ENCODE measurements at regions not wholly inside any gene's neighbourhood (a gene's known extent, or its start where the extent isn't known, plus 50 kb on each side); places are given as distances from the start of the nearest gene placed in this dataset.

GRCh38 chr11:112361396-112361795, 100.7 kb upstream of the PLET1 start:
- no peak for DNase-seq

DNA sequence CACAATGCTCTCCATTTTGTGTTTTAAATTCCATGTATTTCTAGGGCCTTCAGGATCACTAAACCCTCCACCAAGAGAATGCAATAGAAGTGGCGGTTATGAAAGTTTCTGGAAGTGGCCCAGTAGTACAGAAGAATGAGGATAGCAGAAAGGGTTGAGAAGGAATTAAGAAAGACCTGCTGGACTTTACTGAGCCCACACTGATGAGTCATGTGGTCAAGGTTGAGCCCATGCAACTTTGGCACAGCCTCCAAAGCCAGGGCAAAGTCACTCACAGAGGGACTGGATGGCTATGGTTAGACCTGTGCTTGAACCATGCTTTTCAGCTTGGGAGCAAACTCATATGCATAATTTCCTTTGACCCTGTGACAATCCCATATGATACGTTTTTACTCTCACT, 102.9 kb upstream of the PLET1 start:
- no peak for DNase-seq

DNA sequence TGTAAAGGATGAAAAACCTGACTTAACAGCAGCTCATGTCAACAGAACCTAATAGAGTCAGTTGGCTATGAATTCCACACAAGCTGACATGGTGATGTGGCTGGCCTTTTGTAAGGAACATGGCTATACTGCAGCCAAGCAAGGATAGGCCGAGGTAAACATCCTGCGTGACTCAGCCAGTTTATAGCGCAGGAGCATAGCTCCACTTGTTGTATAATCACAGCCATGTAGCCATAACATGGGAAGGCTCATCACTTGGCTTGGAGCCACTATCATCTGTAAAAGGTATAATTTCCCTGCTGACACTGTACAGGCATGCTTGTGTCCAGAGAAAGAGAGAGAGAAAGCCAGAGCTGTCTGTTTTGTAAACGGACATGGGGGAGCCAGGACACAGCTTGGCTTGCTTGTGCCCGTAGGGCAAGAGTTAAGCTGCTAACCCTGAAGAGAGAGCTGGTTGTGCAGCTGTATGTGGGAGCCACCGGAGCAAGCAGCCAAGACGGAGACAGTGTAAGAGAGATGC, 104.4 kb upstream of the PLET1 start:
- no peak for DNase-seq

DNA sequence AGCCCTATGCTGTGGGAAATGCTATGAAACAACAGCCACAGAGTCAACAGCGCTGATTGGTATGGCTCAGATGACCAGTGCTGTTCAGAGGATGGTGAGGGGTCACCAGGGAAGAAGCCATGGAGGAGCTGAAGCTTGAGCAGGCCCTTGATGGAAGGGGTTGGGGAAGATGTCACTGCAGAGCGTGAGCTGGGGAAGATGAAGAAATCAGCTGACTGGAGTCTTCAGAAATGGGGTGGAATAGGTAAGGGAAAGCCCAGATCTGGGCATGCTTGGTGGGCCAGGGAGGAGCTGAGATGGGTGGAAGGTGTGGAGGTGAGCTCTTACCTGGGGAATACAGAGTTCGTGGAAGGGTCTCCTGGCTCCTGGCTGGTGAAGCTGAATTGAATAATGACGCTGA, 105.4 kb upstream of the PLET1 start:
- DNase-seq, result no peak

DNA sequence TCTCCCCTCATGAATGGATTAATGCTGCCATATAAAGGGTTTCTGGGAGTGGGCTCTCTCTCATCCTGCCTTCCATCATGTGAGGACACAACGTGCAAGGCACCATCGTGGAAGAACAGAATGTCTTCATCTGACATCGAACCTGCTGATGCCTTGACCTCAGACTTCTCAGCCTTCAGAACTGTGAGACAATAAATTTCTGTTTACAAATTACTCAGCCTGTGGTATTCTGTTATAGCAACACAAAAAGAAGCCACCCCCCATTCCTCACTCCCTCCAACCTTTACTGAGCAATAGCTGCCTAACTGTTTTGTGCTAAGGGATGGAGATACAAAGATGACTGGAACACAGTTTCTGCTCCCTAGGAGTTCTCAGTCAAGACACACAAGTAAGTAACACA, 106.1 kb upstream of the PLET1 start:
- DNase-seq, result no peak

DNA sequence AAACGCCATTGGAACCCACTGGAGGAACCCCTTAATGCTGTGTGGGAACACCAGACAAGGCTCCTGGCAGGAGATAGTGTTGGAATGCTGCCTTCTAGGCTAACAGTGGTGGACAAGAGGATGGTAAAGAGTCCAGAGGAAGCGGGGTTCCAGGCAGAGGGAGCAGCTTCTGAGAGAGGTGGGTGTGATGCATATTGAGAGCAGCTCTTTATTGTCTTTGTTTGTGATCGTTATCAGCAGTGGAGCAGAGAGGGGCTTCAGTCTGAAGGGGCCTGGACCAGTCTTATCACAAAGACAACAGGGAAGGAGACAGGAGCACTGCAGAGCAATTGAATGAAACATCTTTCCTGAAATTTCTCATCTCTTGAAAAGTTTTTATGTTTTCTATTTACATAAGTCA, 106.8 kb upstream of the PLET1 start:
- DNase-seq, result no peak

GRCh38 chr11:112367895-112368294, 107.2 kb upstream of the PLET1 start:
- no peak for DNase-seq

- DNase-seq, result no peak
These were observed 107.7 kb upstream of the PLET1 start for GRCh38 chr11:112368381-112368780.

GRCh38 chr11:112369374-112369773, 108.7 kb upstream of the PLET1 start:
- no peak for DNase-seq

GRCh38 chr11:112369916-112370315, 109.3 kb upstream of the PLET1 start:
- no peak for DNase-seq

GRCh38 chr11:112374486-112375140, 114.0 kb upstream of the PLET1 start:
- DNase-seq, result no peak

DNA sequence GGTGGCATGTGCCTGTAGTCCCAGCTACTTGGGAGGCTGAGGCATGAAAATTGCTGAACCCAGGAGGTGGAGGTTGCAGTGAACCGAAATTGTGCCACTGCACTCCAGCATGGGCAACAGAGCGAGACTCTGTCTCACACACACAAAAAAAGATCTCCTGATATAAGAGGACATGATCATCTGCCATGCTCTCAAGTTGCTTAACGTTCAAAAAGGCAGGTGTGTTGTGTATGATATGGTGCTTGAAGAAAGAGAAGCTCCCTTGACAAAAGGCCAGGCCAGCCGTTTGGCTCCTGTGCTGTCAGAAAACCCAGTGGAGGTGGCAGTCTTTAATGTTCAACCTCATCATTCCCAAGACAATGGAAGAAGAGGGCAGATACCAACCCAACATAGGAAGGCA, 117.3 kb upstream of the PLET1 start:
- DNase-seq, result no peak

DNA sequence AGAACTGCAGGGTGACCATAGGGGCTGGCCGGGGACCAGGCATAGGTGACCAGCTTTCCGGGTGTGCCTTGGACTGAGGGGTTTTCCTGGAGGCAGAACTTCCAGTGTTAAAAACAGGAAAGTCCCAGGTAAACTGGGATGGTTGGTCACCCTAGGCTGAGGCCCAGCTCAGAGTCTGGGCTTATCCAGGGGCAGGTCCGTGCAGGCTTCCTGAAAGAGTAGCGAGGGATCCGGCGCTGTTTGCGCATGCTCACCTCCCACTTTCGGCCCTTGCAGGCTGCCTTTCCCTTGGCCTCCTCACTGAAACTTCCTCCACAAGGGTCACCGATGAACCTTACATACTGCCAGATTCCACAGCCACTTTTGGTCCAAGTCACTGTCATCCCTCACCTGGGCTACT, 119.8 kb upstream of the PLET1 start:
- no peak for DNase-seq

DNA sequence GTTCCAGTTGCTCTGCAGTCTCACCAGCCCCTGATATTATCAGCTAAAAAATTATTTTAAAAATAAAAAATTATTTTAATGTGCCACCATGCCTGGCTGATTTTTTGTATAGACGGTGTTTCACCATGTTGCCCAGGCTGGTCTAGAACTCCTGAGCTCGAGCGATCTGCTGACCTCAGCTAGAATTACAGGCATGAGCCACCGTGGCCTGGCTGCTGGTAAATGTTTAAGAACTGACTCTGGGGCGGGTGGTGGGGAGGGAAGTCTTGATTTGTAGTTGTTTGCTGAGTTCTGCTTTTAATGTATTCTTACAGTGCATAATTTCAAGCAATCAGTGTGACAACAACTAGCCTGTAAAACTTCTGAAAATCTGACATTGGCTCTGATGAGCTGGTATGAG, 120.9 kb upstream of the PLET1 start:
- DNase-seq, result no peak

DNA sequence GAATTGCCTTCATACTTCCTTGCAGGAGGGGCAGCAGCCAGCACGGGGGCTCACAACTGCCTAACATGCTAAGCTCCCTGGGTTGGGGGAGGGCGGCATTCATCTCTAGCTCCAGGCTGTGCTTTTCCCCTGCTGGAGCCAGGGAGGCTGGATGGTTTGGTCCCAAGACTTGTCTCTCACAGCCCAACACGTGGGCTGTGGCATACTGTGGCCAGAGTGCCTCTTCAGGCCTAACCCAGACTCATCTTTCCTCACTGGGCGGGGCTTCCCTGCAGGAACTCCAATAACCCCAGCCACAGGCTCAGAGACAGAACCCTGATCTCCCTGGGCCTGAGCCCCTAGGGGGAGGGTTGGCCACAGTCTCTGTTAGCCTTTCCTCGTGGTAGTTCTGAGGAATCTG, 121.9 kb upstream of the PLET1 start:
- no peak for DNase-seq

DNA sequence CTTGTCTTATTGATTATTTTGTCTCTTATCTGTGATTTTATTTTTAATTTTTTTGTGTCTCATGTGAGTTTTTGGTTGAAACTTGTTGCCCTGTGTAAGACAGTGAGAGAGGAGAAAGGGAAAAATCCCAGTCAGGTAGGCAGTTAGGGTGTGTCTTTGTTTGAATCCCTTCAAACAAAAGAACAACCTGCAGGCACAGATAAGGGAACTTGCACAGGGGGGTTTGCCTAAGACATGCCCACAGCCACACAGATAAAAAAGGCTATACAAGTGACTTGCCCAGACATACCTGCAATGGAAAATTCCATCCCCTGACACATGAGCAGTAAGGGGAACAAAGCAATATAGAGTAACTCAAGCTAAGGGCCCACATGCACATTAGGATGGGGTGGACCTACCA, 127.8 kb upstream of the PLET1 start:
- no peak for DNase-seq

DNA sequence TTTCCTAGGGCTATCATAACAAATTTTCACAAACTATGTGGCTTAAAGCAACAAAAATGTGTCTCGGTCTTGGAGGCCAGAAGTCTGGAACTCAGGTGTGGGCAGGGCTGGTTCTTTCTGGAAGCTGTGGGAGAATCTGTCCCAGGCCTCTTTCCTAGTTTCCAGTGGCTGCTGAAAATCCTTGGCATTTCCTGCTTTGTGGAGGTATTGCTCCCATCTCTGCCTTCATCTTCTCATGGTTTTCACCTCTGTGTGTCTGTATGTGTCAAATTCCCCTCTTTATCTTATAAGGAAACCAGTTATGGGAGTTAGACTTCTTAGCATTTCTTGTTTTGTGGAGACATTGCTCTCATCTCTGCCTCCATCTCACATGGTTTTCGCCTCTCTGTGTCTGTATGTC, 130.4 kb upstream of the PLET1 start:
- no peak for DNase-seq

DNA sequence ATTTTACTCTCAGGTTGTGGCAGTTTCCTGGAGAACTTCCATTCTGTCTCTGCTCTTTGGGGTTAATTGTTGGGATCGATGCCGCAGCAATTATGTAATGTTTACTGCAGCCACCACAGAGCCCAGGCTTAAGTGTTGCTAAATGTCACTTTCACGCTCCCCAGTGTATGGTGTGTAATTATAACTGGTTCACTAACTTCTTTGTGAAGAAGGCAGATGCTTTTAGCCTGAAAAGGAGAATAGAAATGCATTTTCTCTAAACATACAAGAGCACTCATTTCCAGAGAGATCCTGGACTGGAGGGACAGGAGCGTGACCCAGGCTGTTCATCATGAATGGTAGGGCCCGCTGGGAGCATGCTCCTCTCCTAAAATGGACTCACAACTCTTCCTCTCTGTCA, 132.2 kb upstream of the PLET1 start:
- no peak for DNase-seq

DNA sequence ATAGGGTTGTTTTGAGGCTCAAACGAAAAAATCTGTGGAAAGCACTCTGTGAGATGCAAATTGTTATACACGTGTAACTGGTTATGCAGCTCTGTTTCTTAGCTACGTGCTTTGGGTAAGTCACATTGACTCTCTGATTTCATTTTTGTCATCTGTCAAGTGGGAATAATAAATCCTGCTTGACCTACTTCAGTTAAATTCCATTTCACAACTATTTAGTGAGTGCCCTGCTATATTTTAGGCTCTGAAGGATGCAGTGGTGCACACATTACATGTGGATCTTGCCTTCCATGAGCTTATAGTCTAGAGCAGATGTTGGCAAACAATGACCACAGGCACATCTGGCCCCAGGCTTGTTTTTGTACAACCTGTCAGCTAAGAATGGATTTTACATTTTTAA, 133.6 kb upstream of the PLET1 start:
- no peak for DNase-seq

DNA sequence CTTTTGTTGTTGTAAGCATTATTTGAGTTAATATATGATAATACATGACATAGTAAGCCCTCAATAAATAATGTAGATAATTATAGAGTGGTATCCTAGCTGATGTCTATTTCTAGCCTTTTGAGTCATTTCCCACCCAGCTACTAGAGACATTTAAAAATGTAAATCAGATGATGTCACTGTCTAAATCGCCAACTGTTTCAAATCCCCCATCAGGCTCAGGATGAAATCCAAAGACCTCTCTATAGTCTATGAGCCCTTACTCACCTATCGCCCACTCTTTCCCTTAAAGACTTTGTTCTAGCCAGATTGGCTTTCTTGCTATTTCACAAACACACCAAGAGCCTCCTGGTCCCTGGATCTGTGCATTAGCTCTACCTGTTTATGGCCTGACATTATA, 135.4 kb upstream of the PLET1 start:
- DNase-seq, result no peak

- DNase-seq, result no peak
These were observed 138.3 kb upstream of the PLET1 start for GRCh38 chr11:112398798-112399478.

DNA sequence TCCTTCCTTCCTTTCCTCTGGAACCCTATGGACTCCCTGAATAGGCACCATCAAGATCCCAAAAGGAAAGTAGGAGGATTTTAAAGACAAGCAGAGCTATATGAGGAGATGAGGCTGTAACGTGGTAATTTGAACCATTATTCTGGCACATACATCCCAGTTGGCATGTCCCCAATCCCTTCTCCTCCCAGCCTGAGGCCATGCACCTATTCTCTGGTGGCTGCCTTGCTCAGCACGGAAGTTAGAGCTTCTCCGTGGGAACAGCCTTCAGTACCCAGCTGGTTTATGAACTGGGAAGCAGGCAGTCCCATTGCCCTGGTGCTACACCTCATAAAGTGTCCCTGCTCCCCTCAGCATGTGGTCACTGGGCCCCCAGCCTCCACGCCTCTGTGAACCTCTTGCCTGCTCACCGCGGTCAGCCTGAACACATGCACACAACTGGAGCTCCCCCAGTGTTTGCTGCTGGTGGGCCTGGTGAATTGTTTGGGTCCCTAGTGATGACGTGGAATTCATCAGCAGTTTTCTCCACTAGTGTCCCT, 139.9 kb upstream of the PLET1 start:
- DNase-seq, result no peak

DNA sequence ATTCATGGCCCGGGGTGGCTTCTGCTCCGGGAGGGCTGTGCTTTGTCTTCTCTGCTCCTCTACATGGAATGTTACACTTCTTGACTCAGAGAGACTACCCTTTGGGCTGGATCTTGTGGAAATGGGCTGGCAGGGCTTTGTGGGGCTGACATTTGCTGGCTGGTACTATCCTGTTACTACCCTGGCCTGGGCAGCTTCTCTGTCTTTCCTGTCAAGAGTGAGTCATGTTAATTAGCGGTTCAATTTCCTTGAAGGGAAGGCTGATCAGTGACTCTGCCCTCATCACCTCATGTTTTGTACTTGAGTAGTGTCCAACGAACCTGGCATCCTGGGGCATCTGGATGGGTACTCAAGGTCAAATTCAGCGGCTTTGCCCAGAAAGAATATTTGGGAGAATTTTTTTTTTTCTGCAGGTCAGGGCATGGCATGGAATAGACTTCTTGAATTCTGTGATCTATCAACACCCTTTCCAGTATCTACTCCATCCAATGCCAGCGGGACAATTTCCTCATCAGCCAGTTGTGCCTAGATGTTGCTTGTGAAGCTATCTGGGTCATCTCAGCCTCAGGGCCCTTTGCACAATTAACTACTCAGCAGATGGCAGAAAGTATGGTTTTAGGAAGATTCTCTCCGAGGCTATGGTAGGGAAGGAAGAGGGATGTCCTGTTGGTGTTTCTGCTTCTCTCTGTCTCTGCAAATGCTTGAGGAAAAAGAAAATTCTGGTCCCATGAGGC, 140.5 kb upstream of the PLET1 start:
- no peak for DNase-seq

DNA sequence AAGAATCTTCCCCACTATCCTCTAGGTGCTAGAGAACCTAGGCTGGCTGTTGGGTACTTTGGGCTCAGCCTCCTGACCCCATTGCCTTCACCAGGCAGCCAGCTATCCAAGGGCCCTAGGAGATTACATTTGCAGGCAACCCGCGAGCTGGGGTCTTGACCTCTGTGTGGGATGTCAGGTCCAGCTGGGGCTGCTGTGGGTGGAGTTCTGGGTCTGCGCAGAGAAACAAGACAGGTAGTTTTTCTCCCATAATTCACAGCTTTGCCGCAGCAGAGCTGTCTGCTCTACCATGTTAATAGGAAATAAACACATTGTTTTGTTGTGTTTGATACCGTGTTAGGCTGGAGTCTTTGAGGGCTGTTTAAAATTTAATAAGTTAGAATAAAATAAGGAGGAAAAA, 142.8 kb upstream of the PLET1 start:
- no peak for DNase-seq
